ENCODE measurements at regions not wholly inside any gene's neighbourhood (a gene's known extent, or its start where the extent isn't known, plus 50 kb on each side); places are given as distances from the start of the nearest gene placed in this dataset.

DNA sequence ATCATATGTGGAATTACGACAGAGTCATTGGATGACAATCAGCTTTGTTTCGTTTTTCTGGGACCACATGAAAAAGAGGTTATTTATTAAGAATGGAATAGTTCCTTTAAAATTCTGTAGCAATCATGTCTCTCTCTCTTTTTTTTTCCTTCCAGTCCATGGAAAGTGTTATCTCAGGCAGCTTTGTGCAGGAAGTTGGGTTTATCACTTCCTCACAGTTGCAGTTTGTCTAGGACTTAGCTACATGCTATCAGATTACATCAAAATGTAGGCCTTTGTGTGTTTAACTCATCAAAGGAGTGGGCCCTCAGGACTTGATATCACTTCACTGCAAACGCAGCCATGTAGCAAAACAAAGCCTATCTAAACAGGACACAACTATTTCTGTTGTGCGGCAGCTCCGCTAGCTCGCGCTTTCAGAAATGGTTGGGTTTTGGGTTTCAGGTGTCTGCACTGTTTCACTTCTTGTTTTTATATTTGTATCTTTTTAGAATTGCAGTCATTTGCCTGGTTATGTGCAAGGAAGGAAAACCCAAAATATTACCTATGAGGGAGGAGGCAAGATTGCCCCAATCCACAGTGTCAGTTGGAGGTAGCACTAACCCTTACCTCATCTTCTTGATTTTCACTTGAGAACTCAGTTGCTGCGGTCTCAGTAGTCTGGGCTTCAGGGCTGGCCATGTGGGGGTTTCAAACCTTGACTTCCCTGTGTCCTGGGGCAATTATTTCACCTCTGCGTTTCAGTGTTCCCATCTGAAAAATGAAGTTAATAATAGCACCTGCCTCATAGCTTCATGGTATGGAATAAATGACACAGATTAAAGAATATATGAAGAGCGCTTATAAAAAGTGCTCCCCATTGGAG lies 66.7 kb downstream of the HHEX start (continued):
- TF ChIP-seq ZNF778 (CRISPR knock-in tag; IDR thresholded peaks at IDR 0.05) (no peak), ZKSCAN8 (CRISPR knock-in tag; IDR thresholded peaks at IDR 0.05) (peak; percentile 58), RHOXF2B (CRISPR knock-in tag; conservative IDR thresholded peaks at IDR 0.05) (no peak), ZNF184 (CRISPR knock-in tag; IDR thresholded peaks at IDR 0.05) (no peak), C11orf30 (IDR thresholded peaks at IDR 0.05; ENCODE audit: low read depth) (no peak), TRIM24 (IDR thresholded peaks at IDR 0.05) (peak; percentile 96 to 98), SPI1 (IDR thresholded peaks at IDR 0.05; ENCODE audit: borderline replicate concordance, low read depth, low read length) (peak; percentile 79), POLR2B (IDR thresholded peaks at IDR 0.05; ENCODE audit: low read depth, partially characterized antibody) (peak; percentile 23), HDAC2 (IDR thresholded peaks at IDR 0.05) (peak; percentile 95), MECOM (CRISPR knock-in tag; IDR thresholded peaks at IDR 0.05) (no peak), ZNF253 (CRISPR knock-in tag; conservative IDR thresholded peaks at IDR 0.05) (no peak), ZNF197 (CRISPR knock-in tag; IDR thresholded peaks at IDR 0.05; ENCODE audit: low read depth) (peak; percentile 67; the same call in 1 of the 2 replicates), ZFP30 (CRISPR knock-in tag; IDR thresholded peaks at IDR 0.05; ENCODE audit: borderline replicate concordance) (no peak), PRPF4 (IDR thresholded peaks at IDR 0.05; ENCODE audit: insufficient read depth, low read depth, low read length, poor library complexity, severe bottlenecking) (no peak), DDX20 (tag; IDR thresholded peaks at IDR 0.05; ENCODE audit: low read depth) (0 out of 2 replicates have a peak, but pooled peaks have one; percentile 45), NCOA4 (IDR thresholded peaks at IDR 0.05; ENCODE audit: partially characterized antibody) (peak; percentile 95)
- TF ChIP-seq, protein P1, sequence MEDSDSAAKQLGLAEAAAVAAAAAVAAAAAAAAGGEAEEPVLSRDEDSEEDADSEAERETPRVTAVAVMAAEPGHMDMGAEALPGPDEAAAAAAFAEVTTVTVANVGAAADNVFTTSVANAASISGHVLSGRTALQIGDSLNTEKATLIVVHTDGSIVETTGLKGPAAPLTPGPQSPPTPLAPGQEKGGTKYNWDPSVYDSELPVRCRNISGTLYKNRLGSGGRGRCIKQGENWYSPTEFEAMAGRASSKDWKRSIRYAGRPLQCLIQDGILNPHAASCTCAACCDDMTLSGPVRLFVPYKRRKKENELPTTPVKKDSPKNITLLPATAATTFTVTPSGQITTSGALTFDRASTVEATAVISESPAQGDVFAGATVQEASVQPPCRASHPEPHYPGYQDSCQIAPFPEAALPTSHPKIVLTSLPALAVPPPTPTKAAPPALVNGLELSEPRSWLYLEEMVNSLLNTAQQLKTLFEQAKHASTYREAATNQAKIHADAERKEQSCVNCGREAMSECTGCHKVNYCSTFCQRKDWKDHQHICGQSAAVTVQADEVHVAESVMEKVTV (CRISPR knock-in tag; IDR thresholded peaks at IDR 0.05) = no peak
- TF ChIP-seq, protein P2, sequence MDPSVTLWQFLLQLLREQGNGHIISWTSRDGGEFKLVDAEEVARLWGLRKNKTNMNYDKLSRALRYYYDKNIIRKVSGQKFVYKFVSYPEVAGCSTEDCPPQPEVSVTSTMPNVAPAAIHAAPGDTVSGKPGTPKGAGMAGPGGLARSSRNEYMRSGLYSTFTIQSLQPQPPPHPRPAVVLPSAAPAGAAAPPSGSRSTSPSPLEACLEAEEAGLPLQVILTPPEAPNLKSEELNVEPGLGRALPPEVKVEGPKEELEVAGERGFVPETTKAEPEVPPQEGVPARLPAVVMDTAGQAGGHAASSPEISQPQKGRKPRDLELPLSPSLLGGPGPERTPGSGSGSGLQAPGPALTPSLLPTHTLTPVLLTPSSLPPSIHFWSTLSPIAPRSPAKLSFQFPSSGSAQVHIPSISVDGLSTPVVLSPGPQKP (CRISPR knock-in tag; IDR thresholded peaks at IDR 0.05) = no peak
- TF ChIP-seq, protein P3, sequence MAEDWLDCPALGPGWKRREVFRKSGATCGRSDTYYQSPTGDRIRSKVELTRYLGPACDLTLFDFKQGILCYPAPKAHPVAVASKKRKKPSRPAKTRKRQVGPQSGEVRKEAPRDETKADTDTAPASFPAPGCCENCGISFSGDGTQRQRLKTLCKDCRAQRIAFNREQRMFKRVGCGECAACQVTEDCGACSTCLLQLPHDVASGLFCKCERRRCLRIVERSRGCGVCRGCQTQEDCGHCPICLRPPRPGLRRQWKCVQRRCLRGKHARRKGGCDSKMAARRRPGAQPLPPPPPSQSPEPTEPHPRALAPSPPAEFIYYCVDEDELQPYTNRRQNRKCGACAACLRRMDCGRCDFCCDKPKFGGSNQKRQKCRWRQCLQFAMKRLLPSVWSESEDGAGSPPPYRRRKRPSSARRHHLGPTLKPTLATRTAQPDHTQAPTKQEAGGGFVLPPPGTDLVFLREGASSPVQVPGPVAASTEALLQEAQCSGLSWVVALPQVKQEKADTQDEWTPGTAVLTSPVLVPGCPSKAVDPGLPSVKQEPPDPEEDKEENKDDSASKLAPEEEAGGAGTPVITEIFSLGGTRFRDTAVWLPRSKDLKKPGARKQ (CRISPR knock-in tag; IDR thresholded peaks at IDR 0.05) = no peak
- TF ChIP-seq, protein P4, sequence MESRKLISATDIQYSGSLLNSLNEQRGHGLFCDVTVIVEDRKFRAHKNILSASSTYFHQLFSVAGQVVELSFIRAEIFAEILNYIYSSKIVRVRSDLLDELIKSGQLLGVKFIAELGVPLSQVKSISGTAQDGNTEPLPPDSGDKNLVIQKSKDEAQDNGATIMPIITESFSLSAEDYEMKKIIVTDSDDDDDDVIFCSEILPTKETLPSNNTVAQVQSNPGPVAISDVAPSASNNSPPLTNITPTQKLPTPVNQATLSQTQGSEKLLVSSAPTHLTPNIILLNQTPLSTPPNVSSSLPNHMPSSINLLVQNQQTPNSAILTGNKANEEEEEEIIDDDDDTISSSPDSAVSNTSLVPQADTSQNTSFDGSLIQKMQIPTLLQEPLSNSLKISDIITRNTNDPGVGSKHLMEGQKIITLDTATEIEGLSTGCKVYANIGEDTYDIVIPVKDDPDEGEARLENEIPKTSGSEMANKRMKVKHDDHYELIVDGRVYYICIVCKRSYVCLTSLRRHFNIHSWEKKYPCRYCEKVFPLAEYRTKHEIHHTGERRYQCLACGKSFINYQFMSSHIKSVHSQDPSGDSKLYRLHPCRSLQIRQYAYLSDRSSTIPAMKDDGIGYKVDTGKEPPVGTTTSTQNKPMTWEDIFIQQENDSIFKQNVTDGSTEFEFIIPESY (CRISPR knock-in tag; IDR thresholded peaks at IDR 0.05) = no peak
- TF ChIP-seq, protein P5, sequence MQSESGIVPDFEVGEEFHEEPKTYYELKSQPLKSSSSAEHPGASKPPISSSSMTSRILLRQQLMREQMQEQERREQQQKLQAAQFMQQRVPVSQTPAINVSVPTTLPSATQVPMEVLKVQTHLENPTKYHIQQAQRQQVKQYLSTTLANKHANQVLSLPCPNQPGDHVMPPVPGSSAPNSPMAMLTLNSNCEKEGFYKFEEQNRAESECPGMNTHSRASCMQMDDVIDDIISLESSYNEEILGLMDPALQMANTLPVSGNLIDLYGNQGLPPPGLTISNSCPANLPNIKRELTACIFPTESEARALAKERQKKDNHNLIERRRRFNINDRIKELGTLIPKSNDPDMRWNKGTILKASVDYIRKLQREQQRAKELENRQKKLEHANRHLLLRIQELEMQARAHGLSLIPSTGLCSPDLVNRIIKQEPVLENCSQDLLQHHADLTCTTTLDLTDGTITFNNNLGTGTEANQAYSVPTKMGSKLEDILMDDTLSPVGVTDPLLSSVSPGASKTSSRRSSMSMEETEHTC (IDR thresholded peaks at IDR 0.05) = peak; percentile 77; the same call in 1 of the 2 replicates

All from K562 (cell line).